ENCODE measurements at regions not wholly inside any gene's neighbourhood (a gene's known extent, or its start where the extent isn't known, plus 50 kb on each side); places are given as distances from the start of the nearest gene placed in this dataset.

- H3K27me3 ChIP-seq: no peaks in the 10 kb centered on the region
- no peak for DNase-seq (ENCODE audit: low spot score)
- H3K27ac ChIP-seq: no peak overlapping the region
- H3K36me3 ChIP-seq: no peaks in the 10 kb centered on the region
- no peaks in the 10 kb centered on the region for H3K9me3 ChIP-seq
- H3K4me1 ChIP-seq: peaks cover 0 to 11% of the 10 kb centered on the region in 2 donors
- no peak for TF ChIP-seq CTCF (IDR thresholded peaks at IDR 0.05)
- no peak overlapping the region for H3K4me3 ChIP-seq
These were observed 291.4 kb downstream of the CSNK1G3 start for GRCh38 chr5:123803359-123803758.

GRCh38 chr5:123802298-123802951, 290.4 kb downstream of the CSNK1G3 start:
- no peak for DNase-seq (ENCODE audit: low spot score)
- H3K4me1 ChIP-seq: peaks cover 0 to 2% of the 10 kb centered on the region in 2 donors
- no peaks in the 10 kb centered on the region for H3K27me3 ChIP-seq
- H3K9me3 ChIP-seq: no peaks in the 10 kb centered on the region
- H3K36me3 ChIP-seq: no peaks in the 10 kb centered on the region
- no peak for TF ChIP-seq CTCF (IDR thresholded peaks at IDR 0.05)
- H3K4me3 ChIP-seq: no peak overlapping the region
- no peak overlapping the region for H3K27ac ChIP-seq

DNA sequence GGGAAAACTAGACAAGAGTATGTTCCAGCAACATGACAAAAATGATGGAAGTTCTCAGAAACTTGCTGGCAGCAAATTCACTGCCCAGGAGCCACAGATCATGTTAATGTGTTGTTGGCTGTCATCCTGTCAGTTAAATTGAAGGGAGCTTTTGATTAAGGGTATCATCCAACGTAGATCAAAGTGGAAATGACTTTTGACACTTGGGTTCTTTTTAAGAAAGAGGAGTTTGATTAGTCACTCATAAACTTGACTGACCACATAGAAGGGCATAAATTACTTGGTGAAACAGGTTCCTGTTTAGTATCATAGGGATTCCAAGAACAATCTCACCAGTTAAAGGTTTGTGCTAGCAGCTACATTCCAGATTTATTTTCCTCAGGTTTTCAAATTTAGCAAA, 288.7 kb downstream of the CSNK1G3 start:
- no peak for DNase-seq (ENCODE audit: low spot score)
- no peak overlapping the region for H3K4me3 ChIP-seq
- no peaks in the 10 kb centered on the region for H3K27me3 ChIP-seq
- no peak for TF ChIP-seq CTCF (IDR thresholded peaks at IDR 0.05)
- H3K4me1 ChIP-seq: no peaks in the 10 kb centered on the region
- no peaks in the 10 kb centered on the region for H3K36me3 ChIP-seq
- H3K27ac ChIP-seq: no peak overlapping the region
- H3K9me3 ChIP-seq: no peaks in the 10 kb centered on the region

GRCh38 chr5:123795688-123796087, 283.7 kb downstream of the CSNK1G3 start:
- Histone ChIP-seq H3K27ac (no peak overlapping the region), H3K4me1 (no peaks in the 10 kb centered on the region), H3K4me3 (no peak overlapping the region), H3K36me3 (no peaks in the 10 kb centered on the region), H3K27me3 (no peaks in the 10 kb centered on the region), H3K9me3 (peaks cover 0 to 2% of the 10 kb centered on the region in 2 donors)
- no peak for TF ChIP-seq CTCF (IDR thresholded peaks at IDR 0.05)
- no peak for DNase-seq (ENCODE audit: low spot score)

- Histone ChIP-seq H3K4me1 (peaks cover 0 to 10% of the 10 kb centered on the region in 2 donors), H3K4me3 (no peak overlapping the region), H3K36me3 (no peaks in the 10 kb centered on the region), H3K27me3 (no peaks in the 10 kb centered on the region), H3K27ac (no peak overlapping the region), H3K9me3 (peaks cover 0 to 20% of the 10 kb centered on the region in 2 donors)
- no peak for DNase-seq (ENCODE audit: low spot score)
- TF ChIP-seq CTCF (IDR thresholded peaks at IDR 0.05): no peak
These were observed 278.2 kb downstream of the CSNK1G3 start for GRCh38 chr5:123790226-123790625.

GRCh38 chr5:123787635-123788034, 275.7 kb downstream of the CSNK1G3 start:
- no peaks in the 10 kb centered on the region for H3K36me3 ChIP-seq
- H3K4me3 ChIP-seq: no peak overlapping the region
- no peak for TF ChIP-seq CTCF (IDR thresholded peaks at IDR 0.05)
- no peaks in the 10 kb centered on the region for H3K27me3 ChIP-seq
- H3K4me1 ChIP-seq: peaks cover 0 to 13% of the 10 kb centered on the region in 2 donors
- no peak for DNase-seq (ENCODE audit: low spot score)
- peaks cover 0 to 20% of the 10 kb centered on the region in 2 donors for H3K9me3 ChIP-seq
- H3K27ac ChIP-seq: no peak overlapping the region
